ENCODE measurements at regions not wholly inside any gene's neighbourhood (a gene's known extent, or its start where the extent isn't known, plus 50 kb on each side); places are given as distances from the start of the nearest gene placed in this dataset.

DNA sequence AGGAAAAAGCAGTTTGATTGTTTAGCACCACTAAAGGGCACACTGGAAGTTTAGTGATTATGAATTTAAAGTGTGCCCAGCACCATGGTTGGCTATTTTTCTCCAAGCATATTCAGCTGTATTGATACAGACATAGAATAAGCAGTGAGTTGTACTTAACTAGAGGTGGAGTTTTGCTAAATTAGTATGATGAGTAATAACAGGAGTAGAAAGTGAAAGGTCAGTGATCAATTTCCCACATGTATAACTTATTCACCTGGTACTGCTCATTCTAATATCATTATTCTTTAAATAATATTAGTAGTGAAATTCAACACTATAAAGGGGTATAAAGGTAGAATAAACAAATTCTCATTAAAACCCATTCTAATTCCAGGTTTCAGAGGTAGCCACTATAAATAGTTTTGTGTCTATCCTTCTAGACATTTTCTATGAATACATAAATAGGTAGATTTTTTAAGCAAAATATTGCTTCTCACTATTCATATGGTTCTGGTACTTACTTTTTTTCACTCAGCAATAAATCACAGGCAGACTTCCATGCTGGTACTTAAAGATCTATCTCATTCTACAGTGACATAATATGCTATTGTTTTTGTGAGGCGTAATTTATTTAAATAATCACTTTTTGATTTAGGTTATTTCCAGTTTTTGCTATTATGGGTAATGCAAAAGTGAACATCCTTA lies 732.9 kb downstream of the VGLL3 start:
- TF ChIP-seq EZH2 (IDR thresholded peaks at IDR 0.05; ENCODE audit: insufficient read depth, poor library complexity, severe bottlenecking) (no peak), EZH2phosphoT487 (IDR thresholded peaks at IDR 0.05; ENCODE audit: insufficient read depth, low read depth) (no peak)

All from GM23248 (cell line).